HEK293 (cell line): ENCODE measurements at regions not wholly inside any gene's neighbourhood (a gene's known extent, or its start where the extent isn't known, plus 50 kb on each side); places are given as distances from the start of the nearest gene placed in this dataset.

Experiments
- CTCF ChIA-PET: fragments of 350-600 bp; formaldehyde crosslinking; extraction: SDS; loops from one replicate; lab custom pipeline; 2021; ENCODE audit warnings: antibody characterized with exemption; lab: Yijun Ruan, JAX
- POLR2A ChIA-PET: fragments of 300-600 bp; formaldehyde crosslinking; extraction: SDS; loops from one replicate; lab custom pipeline; 2020; ENCODE audit warnings: antibody characterized with exemption, inconsistent platforms; lab: Yijun Ruan, JAX
- H3K27ac ChIP-seq: fragments of 200-500 bp; sonication (Bioruptor generic); 2 replicates; pipeline ENCODE4 v1.5.1; 2014; ENCODE audit warnings: low read depth, low read length, control low read depth, inconsistent platforms; ENCODE audit errors: extremely low read depth
- H3K36me3 ChIP-seq, 2 experiments: fragments of 200-500 bp in 1 of 2; sonication (Bioruptor generic) in 1 of 2; 1 replicate in 1 of 2; 2 replicates in 1 of 2; pipeline ENCODE4 v1.5.1; 2014 to 2017; ENCODE audit warnings: inconsistent platforms in 2 of 2, low read length in 2 of 2; ENCODE audit not compliant: control insufficient read depth in 2 of 2, insufficient read depth in 1 of 2
- H3K4me1 ChIP-seq: fragments of 200-500 bp; sonication (Bioruptor generic); 2 replicates; pipeline ENCODE4 v1.5.1; 2014; ENCODE audit warnings: mild to moderate bottlenecking, low read length, inconsistent platforms; ENCODE audit not compliant: control insufficient read depth, insufficient read depth
- H3K4me3 ChIP-seq: 2 replicates; pipeline ENCODE4 v1.5.1; 2011; ENCODE audit warnings: low read depth, mild to moderate bottlenecking, control low read depth, low read length, moderate library complexity
- H3K9me3 ChIP-seq: fragments of 200-500 bp; sonication (Bioruptor generic); 2 replicates; pipeline ENCODE4 v1.5.1; 2014; ENCODE audit warnings: low read depth, low read length, inconsistent platforms; ENCODE audit not compliant: control insufficient read depth, insufficient read depth
- GLI4 ChIP-seq: fragments of 450-650 bp; formaldehyde crosslinking; IDR thresholded peaks from 2 replicates; pipeline ENCODE4 v1.5.1; 2016; ENCODE audit warnings: missing biosample characterization, missing genetic modification characterization
- HOXD13 ChIP-seq: sonication (generic); formaldehyde crosslinking; IDR thresholded peaks from 2 replicates; pipeline ENCODE4 v1.8.0; 2022; ENCODE audit warnings: missing genetic modification reagents, borderline replicate concordance
- KLF10 ChIP-seq: fragments of 450-650 bp; IDR thresholded peaks from 2 replicates; pipeline ENCODE4 v1.5.1; 2018; ENCODE audit warnings: missing biosample characterization, mild to moderate bottlenecking, missing genetic modification characterization
- OVOL3 ChIP-seq: fragments of 450-650 bp; formaldehyde crosslinking; IDR thresholded peaks from 2 replicates; pipeline ENCODE4 v1.5.1; 2016; ENCODE audit warnings: missing biosample characterization, missing genetic modification characterization
- PRDM10 ChIP-seq: fragments of 450-650 bp; formaldehyde crosslinking; IDR thresholded peaks from 2 replicates; pipeline ENCODE4 v1.5.1; 2016; ENCODE audit warnings: missing biosample characterization, missing genetic modification characterization
- SCRT1 ChIP-seq: fragments of 450-650 bp; formaldehyde crosslinking; IDR thresholded peaks from 2 replicates; pipeline ENCODE4 v1.5.1; 2016; ENCODE audit warnings: missing biosample characterization, missing genetic modification characterization, borderline replicate concordance
- WT1 ChIP-seq: fragments of 450-650 bp; formaldehyde crosslinking; IDR thresholded peaks from 2 replicates; pipeline ENCODE4 v1.5.1; 2016; ENCODE audit warnings: missing biosample characterization, missing genetic modification characterization
- ZBTB44 ChIP-seq: fragments of 450-650 bp; IDR thresholded peaks from 2 replicates; pipeline ENCODE4 v1.5.1; 2018; ENCODE audit warnings: missing biosample characterization, mild to moderate bottlenecking, missing genetic modification characterization
- ZNF132 ChIP-seq: fragments of 450-650 bp; formaldehyde crosslinking; IDR thresholded peaks from 2 replicates; pipeline ENCODE4 v1.5.1; 2017; ENCODE audit warnings: missing biosample characterization, missing genetic modification characterization, borderline replicate concordance
- ZNF19 ChIP-seq: fragments of 450-650 bp; formaldehyde crosslinking; IDR thresholded peaks from 2 replicates; pipeline ENCODE4; 2016; ENCODE audit warnings: missing biosample characterization, missing genetic modification characterization, low read depth
- ZNF302 ChIP-seq: fragments of 450-650 bp; formaldehyde crosslinking; IDR thresholded peaks from 2 replicates; pipeline ENCODE4 v1.5.1; 2016; ENCODE audit warnings: missing biosample characterization, missing genetic modification characterization, low read depth
- ZNF354C ChIP-seq: fragments of 450-650 bp; formaldehyde crosslinking; IDR thresholded peaks from 2 replicates; pipeline ENCODE4 v1.5.1; 2016; ENCODE audit warnings: missing biosample characterization, missing genetic modification characterization, low read depth, borderline replicate concordance
- ZNF362 ChIP-seq: fragments of 450-650 bp; formaldehyde crosslinking; IDR thresholded peaks from 2 replicates; pipeline ENCODE4 v1.5.1; 2016; ENCODE audit warnings: missing biosample characterization, missing genetic modification characterization
- ZNF416 ChIP-seq: fragments of 450-650 bp; formaldehyde crosslinking; IDR thresholded peaks from 2 replicates; pipeline ENCODE4 v1.5.1; 2016; ENCODE audit warnings: missing biosample characterization, missing genetic modification characterization
- ZNF510 ChIP-seq: fragments of 450-650 bp; formaldehyde crosslinking; IDR thresholded peaks from 2 replicates; pipeline ENCODE4 v1.5.1; 2018; ENCODE audit warnings: mild to moderate bottlenecking, missing genetic modification characterization, missing biosample characterization; ENCODE audit not compliant: insufficient replicate concordance
- ZNF571 ChIP-seq: fragments of 450-650 bp; formaldehyde crosslinking; IDR thresholded peaks from 2 replicates; pipeline ENCODE4 v1.5.0; 2017; ENCODE audit warnings: missing biosample characterization, missing genetic modification characterization
- ZNF623 ChIP-seq: fragments of 450-650 bp; formaldehyde crosslinking; IDR thresholded peaks from 2 replicates; pipeline ENCODE4 v1.5.1; 2016; ENCODE audit warnings: missing biosample characterization, missing genetic modification characterization
- ZNF701 ChIP-seq: fragments of 450-650 bp; formaldehyde crosslinking; IDR thresholded peaks from 2 replicates; pipeline ENCODE4 v1.5.1; 2016; ENCODE audit warnings: missing biosample characterization, missing genetic modification characterization
- ZNF707 ChIP-seq: fragments of 450-650 bp; formaldehyde crosslinking; IDR thresholded peaks from 2 replicates; pipeline ENCODE4 v1.5.1; 2016; ENCODE audit warnings: missing biosample characterization, missing genetic modification characterization
- ZNF791 ChIP-seq: fragments of 450-650 bp; formaldehyde crosslinking; IDR thresholded peaks from 2 replicates; pipeline ENCODE4 v1.5.1; 2016; ENCODE audit warnings: missing biosample characterization, missing genetic modification characterization
- ZNF843 ChIP-seq: fragments of 450-650 bp; formaldehyde crosslinking; IDR thresholded peaks from 2 replicates; pipeline ENCODE4 v1.5.1; 2016; ENCODE audit warnings: missing biosample characterization, missing genetic modification characterization

DNA sequence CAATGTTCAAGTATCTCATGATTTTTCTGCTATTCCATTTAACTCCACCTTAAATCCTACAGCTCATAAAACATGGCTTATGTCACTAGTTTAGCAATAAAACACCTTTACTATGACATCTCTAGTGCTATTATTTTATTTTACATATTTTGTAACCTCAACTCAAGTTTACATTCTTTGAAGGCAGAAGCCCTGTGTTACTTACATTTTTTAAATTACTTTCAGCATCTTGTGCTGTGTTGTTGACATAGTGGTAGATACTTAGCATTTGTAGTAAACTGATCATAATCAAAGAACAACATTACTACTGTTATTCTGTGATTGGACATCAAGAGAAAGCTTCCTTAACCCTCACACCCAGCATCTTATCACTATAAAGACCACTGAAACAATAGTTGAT, 216.1 kb downstream of the BMP4 start (continued):
- TF ChIP-seq ZNF302: no peak
- no peak for TF ChIP-seq ZNF571 (tag by site-specific recombination)
- TF ChIP-seq ZNF701 (tag by site-specific recombination): no peak
- no peak for TF ChIP-seq ZNF132 (tag by site-specific recombination)

DNA sequence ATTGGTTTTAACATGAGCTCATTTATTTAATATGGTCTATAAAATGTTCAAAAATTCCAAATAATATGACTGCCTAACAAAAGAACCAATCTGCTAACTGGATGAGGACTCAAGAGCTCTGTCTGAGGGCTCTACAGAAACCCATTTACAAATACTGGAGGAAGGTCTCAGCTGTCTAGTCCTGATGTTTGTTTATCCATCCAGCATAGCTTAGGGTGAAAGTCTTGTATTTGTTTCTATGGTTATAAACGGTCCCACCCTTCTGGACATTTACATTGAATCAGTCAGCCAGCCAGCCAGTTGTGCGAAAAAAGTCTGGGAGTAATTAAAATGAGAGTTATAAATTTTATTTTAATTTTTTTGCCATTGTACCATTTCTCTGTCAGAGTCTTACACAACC, 220.7 kb downstream of the BMP4 start:
- Histone ChIP-seq H3K27ac (no peak overlapping the region), H3K9me3 (no peaks in the 10 kb centered on the region), H3K4me3 (no peak overlapping the region), H3K36me3 (no peaks in the 10 kb centered on the region), H3K4me1 (no peaks in the 10 kb centered on the region)
- ChIA-PET CTCF (no interaction called here), POLR2A (no interaction called here)
- TF ChIP-seq PRDM10 (tag by site-specific recombination) (no peak), OVOL3 (tag by site-specific recombination) (no peak), KLF10 (no peak), ZNF302 (no peak), ZNF707 (tag by site-specific recombination) (no peak), GLI4 (tag by site-specific recombination) (no peak), ZNF623 (no peak), ZNF354C (tag by site-specific recombination) (no peak), ZNF843 (tag by site-specific recombination) (no peak), SCRT1 (tag by site-specific recombination) (no peak), ZNF416 (tag by site-specific recombination) (no peak), ZNF362 (tag by site-specific recombination) (no peak), HOXD13 (no peak), ZBTB44 (tag by site-specific recombination) (no peak), ZNF791 (tag by site-specific recombination) (no peak), WT1 (tag by site-specific recombination) (no peak)

- Histone ChIP-seq H3K27ac (no peak overlapping the region), H3K4me1 (no peaks in the 10 kb centered on the region), H3K9me3 (no peaks in the 10 kb centered on the region), H3K4me3 (no peak overlapping the region), H3K36me3 (no peaks in the 10 kb centered on the region)
- CTCF ChIA-PET: no interaction called here
- TF ChIP-seq PRDM10 (tag by site-specific recombination): no peak
- TF ChIP-seq ZNF362 (tag by site-specific recombination): no peak
- TF ChIP-seq ZNF510 (tag by site-specific recombination): no peak
- TF ChIP-seq ZNF19 (tag by site-specific recombination): no peak
- POLR2A ChIA-PET: no interaction called here
Observed at GRCh38 chr14:53723221-53723620, 233.4 kb downstream of the BMP4 start.
